HG03097 (cell line): ENCODE measurements at regions not wholly inside any gene's neighbourhood (a gene's known extent, or its start where the extent isn't known, plus 50 kb on each side); places are given as distances from the start of the nearest gene placed in this dataset.
A peak's percentile ranks its signal among the peaks of the same experiment; 100 is the strongest.

ENCODE experiments used
- ATAC-seq: cut with Tn5 transposase; IDR thresholded peaks from one replicate; pipeline ENCODE4 v1.9.1; 2021; ENCODE audit not compliant: unreplicated experiment, low FRiP score

DNA sequence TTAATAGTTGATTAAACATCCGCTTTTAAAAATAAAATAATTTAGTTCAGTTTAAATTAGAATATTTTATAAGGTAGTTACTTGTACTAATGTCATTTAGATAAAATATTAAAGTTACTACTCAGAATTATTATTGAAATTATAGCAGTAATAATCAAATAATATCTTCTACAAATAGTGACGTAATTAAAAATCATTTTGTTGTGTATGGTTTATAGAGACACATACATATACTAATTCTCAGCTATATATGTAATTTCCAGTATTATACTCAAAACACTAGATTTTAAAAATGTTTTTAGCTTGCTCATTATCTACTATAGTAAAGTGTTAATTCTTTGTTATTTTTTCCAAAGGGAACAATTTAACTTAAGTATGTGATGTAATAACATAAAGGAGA is 435.2 kb upstream of the MANEA start:
- ATAC-seq, result no peak

DNA sequence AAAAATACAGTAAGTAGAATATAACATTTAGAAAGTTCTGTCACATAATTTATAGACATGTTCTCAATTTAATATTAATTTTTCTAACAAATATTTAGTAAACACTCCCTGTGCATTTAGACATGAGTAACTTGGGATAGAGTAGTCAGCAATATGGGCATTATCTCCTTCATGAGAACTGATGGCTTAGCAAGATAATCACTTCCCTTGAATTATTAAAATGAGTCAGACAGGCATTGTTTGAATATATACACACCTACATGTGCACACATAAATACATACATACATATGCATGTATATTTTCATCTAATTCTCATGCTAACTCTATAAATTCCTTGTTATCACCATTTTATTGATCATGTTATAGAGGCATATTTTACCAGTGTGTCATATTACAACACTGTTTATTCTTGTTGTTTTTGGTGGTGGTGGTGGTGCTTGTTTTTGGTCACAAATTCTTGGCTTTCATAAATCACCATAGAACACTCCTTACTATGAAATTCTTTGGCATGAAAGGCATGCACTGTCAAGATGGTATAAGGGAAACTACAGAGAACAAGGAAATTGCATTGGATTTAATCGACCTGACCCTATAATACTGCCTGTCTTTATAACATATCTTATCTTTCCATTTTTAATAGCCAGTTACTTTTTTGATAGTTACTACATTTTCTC is 434.5 kb upstream of the MANEA start:
- no peak for ATAC-seq

DNA sequence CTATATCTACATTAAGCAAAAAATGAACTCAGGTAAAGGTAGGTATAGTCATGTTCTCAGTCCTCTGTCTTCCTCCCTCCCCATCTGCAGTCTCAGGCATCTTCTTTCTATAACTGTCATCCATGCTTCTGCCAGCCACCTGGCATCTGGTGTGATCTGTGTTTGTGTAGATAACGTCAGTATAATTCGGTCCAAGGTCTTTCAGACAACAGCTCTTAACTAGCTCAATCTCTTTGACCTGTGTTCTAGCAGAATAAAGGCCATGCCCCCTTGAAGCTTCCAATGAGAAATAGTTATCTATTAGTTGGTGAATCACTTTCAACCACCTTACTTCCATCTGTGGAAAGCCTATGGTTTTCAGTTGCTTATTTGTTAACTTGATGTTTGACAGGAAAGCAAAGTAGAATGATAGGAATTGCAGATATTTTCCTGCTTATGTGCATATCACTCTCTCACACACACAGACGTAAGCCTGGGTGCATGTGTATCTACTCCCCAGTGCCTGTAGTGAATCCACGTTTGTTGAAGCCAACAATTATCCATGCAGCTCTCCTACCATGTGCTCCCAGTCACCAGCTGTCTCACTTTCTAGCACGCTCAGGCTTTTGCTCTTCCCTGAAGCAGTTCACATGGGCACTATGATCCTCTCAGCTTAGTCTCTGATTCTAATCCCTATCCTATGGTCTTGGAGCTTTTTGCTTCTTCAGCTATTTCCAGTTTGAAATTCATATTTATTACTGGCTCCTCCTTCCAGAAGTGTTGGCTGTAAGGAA is 433.7 kb upstream of the MANEA start:
- no peak for ATAC-seq

DNA sequence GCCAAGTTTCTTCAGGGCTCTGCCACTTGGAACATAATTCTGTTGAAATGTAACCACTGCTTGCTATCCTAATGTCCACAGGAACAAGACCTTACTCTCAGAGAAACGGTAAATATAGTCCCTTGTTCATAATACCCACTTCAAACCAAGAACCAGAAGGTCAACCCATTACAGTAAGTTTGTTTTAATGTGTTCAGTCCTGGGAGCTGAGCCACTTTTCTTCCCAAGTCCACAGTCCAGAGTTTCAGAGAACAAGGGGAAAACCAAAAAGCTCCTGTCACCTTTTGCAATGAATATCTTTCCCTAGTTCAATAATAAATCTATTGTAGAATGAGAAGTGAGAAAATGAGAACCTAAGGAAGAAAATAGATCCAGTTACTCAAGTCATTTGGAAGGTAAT is 431.9 kb upstream of the MANEA start:
- no peak for ATAC-seq

DNA sequence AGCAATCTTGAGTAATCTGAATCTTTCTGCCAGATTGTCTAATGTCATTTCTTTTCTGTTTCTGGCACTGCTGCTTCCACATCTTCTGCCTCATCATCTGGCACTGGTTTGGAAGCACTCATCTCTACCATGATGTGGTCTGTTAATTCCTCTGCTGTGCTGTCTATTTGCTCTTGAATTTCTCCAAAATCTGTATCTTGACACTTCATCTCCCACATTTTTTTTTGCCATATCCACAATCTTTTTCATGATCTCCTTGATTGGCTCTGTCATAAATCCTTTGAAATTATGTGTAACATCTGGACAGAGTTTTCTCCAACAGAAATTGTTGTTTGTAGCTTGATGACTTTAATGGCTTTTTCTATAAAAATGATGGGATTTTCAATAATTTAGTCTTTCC is 417.8 kb upstream of the MANEA start:
- ATAC-seq, result no peak

DNA sequence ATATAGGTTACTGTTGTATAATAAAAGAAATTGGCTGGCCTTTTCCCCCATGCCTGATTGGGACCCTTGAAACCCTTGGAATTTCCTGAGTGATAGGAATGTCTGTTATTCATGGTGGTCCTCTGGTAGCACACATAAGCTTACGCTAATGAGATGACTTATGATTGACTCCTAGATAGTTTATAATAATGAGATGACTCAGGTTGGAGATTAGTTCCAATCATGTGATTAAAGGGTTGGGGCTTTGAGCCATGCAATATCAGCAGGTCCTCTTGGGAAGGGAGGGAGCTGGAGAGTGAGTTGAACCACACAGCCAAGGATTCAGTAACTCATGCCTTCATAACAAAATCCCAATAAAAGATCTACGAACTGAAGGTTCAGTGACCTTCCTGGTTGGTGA is 407.6 kb upstream of the MANEA start:
- ATAC-seq, result no peak

DNA sequence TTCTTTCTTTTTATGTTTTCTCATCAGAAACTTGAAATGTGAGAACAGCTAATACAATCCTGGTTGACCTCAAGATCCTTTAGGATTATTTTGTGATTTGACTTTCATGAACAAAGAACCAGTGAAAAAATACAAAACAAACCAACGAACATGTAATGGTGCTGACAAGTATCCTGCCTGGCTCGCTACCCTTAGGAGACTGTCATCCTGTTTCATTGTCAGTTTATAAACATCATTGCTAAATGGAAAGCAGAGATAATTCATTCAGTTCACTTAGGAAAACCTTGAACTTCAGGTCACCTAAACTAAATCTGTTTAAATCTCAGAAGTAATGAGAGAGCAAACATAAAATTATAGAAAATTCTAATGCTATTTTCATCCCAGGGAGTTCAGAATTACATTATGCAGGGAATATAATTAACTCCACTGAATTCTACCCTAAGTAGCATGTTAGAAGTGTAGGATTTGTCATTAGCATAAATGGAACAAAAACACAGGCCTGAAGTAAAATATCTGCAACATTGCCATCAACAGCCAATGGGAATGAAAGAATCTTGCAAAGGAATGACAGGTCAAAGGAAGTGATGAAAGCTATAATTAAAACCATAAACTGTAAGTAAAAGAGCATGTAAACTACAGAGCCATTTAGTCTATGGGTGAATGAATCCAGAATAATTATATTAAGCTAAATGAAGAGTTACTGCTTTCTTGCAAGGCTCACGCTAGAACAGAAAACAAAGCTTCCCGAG is 401.2 kb upstream of the MANEA start:
- no peak for ATAC-seq

DNA sequence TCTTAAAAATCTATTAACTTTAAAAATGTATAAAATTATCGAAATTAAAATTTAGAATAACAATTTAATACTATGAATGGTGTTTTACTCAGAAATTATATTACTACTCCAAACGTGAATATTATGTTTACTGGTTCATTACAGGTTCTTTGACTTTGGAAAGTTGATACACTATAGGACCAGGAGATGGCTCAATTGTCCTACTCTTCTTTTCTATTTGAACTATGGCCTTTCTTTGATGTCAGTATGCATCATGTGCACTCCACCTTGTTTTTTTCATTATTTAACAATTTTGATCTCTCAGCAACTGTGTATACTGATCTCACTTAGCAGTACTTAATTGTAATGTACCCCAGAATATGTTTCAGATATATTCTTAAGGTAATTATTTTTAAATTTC is 391.5 kb upstream of the MANEA start:
- ATAC-seq, result no peak

DNA sequence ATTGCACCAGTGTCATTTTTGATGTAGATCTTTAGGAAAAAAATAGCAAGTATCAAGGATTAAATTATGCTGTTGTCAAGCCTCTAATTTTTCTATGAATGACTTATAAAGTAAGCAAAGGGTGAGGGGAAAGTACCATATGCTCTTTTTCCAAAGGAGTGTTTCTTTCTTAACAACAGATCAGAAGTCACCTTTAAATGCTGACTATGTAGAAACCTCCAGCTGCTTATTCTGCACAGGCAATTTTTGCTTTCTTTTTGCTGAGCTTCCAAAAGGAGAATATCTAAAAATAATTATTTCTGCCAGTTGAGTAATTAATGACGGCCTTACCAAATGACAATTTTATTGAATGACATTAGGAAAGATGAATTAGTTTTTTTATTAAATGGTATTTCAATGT is 390.6 kb upstream of the MANEA start:
- no peak for ATAC-seq

DNA sequence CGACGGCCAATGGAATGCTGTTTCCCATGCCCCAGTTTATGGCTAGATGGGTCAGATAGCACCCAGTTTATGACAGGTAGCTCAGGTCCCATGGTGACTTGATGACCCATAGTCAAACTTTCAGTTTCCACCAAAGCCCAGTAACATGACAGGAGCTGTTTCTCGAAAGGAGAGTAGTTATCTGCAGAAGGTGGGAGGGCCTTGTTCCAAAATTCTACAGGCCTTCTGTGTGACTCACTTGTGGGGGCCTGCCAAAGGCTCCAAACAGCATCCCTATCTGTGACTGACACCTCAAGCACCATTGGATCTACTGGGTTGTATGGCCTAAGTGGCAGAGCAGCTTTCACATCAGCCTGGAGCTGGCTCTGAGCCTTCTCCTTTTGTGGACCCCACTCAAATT is 379.7 kb upstream of the MANEA start:
- ATAC-seq, result no peak

DNA sequence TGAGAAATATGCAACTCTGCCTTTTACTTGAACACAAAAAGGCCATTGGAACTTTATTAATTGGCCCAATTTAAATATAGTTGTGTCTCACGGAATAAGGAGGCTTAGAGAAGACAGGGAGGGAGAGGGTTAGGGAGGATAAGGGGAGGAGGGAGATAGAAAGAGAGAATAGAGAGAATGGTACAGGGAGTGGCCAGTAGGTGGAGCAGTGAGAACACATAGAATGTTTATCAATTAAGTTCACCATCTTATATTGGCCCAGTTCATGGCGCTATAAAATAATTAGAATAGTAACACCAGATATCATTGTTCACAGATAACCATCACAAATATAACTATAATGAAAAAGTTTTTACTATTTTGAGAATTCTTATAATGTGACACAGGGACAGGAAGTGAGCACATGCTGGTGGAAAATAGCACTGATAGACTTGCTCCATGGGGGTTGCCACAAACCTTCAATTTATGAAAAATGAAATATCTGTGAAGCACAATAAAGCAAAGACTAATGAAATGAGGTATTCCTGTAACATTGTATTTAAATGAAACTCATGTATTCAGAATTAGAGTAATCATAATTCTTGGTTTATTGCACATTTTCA is 374.1 kb upstream of the MANEA start:
- ATAC-seq, result peak; percentile 88

DNA sequence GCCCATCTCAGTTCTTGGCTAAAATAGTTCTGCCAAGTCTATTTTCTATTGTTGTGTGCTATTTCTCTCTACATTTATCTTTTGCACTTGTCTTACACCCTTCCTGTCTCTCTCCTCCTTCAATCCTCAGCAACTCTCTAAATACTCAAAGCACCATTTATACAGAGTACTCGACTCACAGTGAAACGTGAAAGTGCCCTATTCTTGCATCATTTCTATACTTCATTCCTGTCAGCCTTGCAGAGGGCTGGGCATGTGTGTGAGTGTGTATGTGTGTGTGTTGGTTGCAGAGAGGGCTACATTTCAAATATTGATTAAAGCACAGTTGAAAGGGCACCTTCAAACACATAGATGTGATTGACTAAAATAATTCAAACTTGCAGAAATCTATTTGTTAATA is 373.2 kb upstream of the MANEA start:
- ATAC-seq, result no peak

DNA sequence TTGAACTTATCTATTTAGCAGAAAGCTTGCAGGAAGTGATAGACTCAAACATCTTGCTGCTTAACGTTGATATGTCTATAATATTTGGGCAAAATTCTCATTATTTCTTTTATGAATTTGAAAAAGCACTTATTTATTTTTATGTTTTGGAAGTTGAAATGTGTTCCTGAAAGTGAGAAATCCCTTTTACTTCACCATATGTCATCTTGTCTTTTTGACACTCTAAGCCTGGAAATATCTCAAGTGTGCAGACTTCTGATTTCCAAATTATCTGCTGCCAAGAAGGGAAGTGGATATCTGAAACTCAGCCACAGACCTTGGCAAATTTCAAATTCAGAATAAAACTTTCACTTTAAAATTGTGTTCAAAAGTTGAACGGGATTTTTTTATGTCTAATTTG is 368.7 kb upstream of the MANEA start:
- ATAC-seq, result no peak

DNA sequence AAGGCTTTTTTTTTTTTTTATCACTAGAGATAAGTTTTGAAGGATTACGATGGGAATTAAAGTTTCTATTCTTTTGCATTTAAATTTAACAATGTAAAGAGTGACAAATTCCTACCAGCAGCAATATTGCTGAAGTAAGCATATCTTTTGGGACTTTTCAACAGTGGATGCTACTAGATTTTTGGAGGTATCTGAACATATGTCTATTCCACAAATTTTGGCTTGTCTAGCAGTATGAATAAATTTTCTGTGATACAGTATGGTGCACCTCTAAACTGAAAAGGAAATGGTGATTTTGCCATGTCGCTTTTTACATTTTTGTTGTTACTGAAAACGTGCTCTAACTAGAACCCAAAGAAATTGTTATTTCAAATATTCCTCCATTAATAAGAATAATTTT is 368.3 kb upstream of the MANEA start:
- ATAC-seq, result no peak

DNA sequence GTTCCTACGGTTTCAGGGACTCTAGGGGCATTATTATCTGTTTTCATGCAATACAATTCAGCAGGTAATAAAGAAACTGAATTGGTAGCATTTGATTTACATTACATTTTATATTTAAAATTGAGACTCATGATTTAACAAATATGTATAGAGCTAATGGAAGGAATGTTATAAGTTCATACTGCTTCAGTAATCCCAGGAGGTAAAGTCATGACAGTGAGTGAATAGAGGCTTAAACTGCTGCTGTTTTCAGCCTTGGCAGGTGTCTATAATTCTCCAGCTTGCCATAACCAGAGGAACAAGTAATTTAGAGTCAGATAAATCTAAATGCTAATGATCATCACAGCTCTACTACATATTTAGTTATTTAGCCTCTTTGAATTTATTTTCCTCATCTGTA is 360.8 kb upstream of the MANEA start:
- ATAC-seq, result no peak

DNA sequence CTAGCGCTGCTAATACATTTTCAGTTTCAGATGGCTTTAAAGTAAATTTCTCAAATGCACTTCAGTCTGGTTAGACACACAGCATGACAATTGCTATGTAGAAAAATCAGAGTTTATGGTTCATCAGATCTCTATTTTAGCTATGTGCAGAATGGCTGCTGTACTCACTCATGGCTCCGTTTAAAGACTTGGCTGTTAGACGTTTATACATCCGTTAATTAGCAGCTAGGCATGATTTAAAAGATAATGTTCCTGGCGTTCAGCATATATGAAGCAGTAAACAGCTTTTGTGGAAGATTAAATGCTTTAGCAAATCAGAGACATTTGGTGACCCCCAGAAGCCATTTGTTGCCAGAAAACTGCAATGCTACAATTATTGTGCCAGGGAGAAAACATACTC is 350.0 kb upstream of the MANEA start:
- no peak for ATAC-seq

DNA sequence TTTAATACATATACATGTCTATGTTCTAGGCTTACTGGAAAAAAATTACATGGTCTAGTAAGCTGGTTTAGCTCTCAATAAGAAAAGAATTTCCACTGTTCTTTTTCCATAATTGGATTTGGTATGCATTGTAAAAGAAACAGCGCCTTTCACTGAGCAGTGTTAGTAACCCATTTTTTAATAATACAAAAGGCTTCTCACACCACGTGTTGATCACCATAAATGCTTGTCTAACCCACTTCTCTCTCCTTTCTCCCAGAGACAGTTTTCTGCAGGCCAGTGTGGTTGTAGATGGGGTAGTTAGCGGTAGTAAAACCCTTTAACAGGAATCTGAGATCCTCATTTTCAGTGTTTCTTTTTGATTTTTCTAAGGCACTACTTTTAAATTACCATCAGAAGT is 348.7 kb upstream of the MANEA start:
- ATAC-seq, result no peak

DNA sequence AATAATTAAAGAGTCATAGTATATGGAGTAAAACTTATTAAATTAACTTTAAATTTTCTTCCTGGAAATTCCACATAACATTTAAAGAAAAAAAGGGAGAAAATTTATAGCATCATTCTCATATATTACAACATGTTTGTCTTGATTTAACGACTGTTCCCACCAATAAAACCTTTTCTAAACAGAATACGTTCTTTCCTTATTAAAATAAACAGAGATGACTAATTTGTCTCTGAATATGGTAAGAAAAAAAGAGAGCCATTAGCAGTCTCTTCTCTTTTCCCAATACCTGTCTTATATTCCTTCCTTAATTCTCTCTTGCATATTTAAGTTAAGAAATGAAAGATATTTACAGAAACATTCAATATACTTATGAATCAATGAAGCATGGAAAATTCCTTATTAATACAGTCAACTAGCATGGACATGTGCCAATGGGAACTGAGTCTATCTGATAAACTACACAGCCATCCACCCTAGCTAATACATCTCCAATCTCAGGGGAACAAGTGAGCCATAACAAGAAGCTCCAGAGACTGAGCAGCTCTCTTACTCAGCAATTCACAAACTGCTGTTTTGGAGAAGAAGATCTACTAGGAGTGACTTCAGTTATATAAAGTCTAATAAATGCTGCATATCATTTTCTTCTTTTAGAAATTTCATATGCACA is 347.1 kb upstream of the MANEA start:
- no peak for ATAC-seq

DNA sequence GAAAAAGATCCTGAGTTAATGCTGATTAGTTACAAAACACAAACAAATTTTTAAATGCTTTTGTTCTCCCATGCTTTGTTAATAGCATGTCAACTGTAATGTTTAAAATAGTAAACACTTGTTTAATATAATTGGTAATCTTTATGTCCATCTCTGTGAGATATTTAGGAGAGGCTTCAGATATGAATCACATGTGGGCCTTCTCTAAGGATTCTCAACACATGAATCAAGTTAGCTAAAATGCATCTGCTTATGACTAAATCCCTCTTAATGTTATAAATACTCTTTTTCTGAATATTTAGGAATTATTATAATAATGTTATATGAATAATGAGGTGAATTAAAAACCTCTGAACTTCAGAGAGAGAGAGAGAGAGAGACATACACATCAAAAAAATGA is 345.9 kb upstream of the MANEA start:
- no peak for ATAC-seq

DNA sequence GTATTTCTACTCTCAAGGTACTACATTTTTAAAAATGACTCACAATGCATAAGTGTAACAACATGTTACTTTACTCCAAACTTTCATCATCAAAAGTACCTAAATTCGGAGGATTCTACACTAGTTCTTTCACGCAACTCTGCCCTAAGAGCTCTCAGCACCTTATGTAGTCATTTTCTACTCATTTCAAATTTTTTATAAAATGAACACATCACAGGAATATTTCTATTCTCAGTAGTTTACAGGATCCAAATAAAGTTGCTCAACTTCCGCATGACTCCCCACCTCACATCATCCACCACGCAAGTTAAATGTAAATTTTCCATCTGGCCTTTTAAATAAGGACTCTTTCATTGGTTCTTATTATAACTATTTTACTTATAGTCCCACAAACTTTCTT is 344.9 kb upstream of the MANEA start:
- ATAC-seq, result no peak

DNA sequence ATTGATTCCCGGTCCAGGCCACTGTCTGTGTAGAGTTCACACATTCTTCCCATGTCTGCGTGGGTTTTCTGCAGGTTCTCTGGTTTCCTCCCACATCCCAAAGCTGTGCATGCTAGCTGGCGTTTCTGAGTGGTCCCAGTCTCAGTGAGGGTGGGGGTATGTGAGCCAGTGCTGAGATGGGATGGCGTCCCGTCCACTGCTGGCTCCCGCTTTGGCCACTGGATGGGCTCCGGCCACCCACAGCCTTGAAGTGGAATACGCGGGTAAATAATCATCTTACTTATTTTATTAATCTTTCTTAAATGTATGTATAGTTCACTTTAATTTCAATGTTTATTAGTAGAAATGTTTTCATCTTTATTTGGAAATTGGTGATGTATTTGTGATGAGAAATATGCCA is 343.5 kb upstream of the MANEA start:
- no peak for ATAC-seq
